Activated CD4-positive, alpha-beta T cell treated with anti-CD3 and anti-CD28 coated beads, Interleukin-2, amount 10 ng/mL, durations not matched to agents 7 days and 5 days (primary cell): ENCODE measurements at regions not wholly inside any gene's neighbourhood (a gene's known extent, or its start where the extent isn't known, plus 50 kb on each side); places are given as distances from the start of the nearest gene placed in this dataset.
"Not testable (repeated sequence)": the region's sequence is repeated elsewhere in the genome, so short reads cannot be mapped to it uniquely, and the experiment has no call there.

Experiments used
- CTCF ChIA-PET: fragments of 350-600 bp; sonication (Branson Sonifier 250); formaldehyde crosslinking; loops from one replicate; lab custom pipeline; 2021; ENCODE audit warnings: antibody characterized with exemption; lab: Charles Lee
- POLR2A ChIA-PET: fragments of 350-600 bp; sonication (Branson Sonifier 250); formaldehyde crosslinking; loops from one replicate; lab custom pipeline; 2021; ENCODE audit warnings: antibody characterized with exemption; lab: Charles Lee
- DNase-seq: peaks from one replicate; pipeline ENCODE4 v3.0.0-alpha.2; 2020
- H3K27ac Mint-ChIP-seq: one replicate; pipeline ENCODE4 v1.8.0; 2021; ENCODE audit warnings: mild to moderate bottlenecking, moderate library complexity, mixed read lengths
- H3K27me3 Mint-ChIP-seq: one replicate; pipeline ENCODE4 v1.8.0; 2021; ENCODE audit warnings: mixed read lengths
- H3K36me3 Mint-ChIP-seq: one replicate; pipeline ENCODE4 v1.8.0; 2021; ENCODE audit warnings: low read depth, mixed read lengths
- H3K4me1 Mint-ChIP-seq: one replicate; pipeline ENCODE4 v1.8.0; 2021; ENCODE audit warnings: mixed read lengths
- H3K4me3 Mint-ChIP-seq: one replicate; pipeline ENCODE4 v1.8.0; 2021; ENCODE audit warnings: mild to moderate bottlenecking, moderate library complexity, mixed read lengths
- H3K9me3 Mint-ChIP-seq: one replicate; pipeline ENCODE4 v1.8.0; 2021; ENCODE audit warnings: mixed read lengths

DNA sequence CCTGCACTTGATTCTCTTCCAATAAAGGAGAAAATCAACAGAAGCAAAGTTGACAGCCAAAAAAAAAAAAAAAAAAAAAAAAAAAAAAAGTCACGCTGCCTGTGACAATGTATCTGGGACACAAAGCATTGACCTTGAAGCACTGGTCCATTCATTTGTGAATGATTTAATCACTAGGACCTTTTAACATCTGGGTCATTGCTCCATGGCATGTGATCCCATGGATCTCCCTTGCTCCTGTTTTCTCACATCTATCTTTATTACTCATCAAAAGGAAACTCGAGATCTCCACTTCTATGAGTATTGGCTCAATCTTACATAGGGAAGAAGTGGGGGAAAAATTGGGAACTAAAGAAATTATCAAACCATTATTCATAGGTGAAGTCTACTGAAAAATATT lies 89.6 kb upstream of the SMIM30 start:
- ChIA-PET POLR2A (no interaction called here), CTCF (no interaction called here)
- no peak overlapping the region for H3K4me3 Mint-ChIP-seq
- DNase-seq, result no peak
- H3K27me3 Mint-ChIP-seq, result no peaks in the 10 kb centered on the region
- H3K9me3 Mint-ChIP-seq, result no peaks in the 10 kb centered on the region
- H3K36me3 Mint-ChIP-seq, result no peaks in the 10 kb centered on the region
- H3K27ac Mint-ChIP-seq, result no peak overlapping the region
- H3K4me1 Mint-ChIP-seq, result no peaks in the 10 kb centered on the region

DNA sequence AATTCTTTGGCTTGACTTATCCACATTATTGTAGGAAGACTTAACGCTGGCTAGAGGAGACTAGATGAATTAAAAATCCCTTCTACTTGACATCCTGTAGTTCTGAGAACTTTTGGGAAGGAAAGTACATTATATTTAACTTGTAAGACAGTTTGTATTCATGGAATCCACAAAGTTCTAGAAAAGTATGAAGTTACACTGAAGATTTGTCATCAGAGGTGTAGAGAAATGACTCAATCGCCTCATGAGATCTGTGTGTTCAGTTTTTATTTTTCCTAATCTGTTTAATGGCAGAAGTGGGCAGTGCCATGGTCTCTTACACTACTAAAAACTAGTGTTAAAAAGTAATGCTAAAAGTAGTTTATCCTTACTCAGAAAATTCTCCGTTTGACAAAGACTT lies 89.1 kb upstream of the SMIM30 start:
- Mint-ChIP-seq H3K4me1 (no peaks in the 10 kb centered on the region), H3K27me3 (no peaks in the 10 kb centered on the region), H3K9me3 (no peaks in the 10 kb centered on the region), H3K4me3 (no peak overlapping the region), H3K27ac (no peak overlapping the region), H3K36me3 (no peaks in the 10 kb centered on the region)
- ChIA-PET CTCF (no interaction called here), POLR2A (no interaction called here)
- DNase-seq, result no peak

GRCh38 chr7:113204415-113204814 lies 86.1 kb upstream of the SMIM30 start:
- Mint-ChIP-seq H3K4me1 (no peaks in the 10 kb centered on the region), H3K27ac (no peak overlapping the region), H3K4me3 (no peak overlapping the region), H3K27me3 (no peaks in the 10 kb centered on the region), H3K36me3 (no peaks in the 10 kb centered on the region), H3K9me3 (no peaks in the 10 kb centered on the region)
- ChIA-PET CTCF (no interaction called here), POLR2A (no interaction called here)
- no peak for DNase-seq

DNA sequence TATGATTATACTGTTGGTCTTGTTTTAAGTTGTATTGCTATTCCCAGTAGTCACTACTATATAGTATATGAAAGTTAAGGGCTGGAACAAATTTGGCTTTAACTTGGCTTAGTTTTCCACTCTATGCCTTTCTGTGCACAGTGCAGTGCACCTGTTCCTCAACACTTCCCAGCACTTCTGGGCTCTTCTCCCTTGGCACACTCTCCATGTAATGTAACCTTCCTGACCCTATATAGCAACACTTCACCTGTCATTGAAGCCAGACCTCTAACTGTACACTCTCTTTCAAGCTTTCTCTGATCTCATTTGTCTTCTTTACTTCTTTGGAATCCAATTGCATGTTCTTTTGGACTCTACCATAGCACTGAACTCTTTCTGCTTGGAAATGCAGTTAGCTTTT lies 83.9 kb upstream of the SMIM30 start:
- Mint-ChIP-seq H3K4me1 (no peaks in the 10 kb centered on the region), H3K27ac (no peak overlapping the region), H3K27me3 (no peaks in the 10 kb centered on the region), H3K36me3 (no peaks in the 10 kb centered on the region), H3K9me3 (no peaks in the 10 kb centered on the region), H3K4me3 (no peak overlapping the region)
- CTCF ChIA-PET, result no interaction called here
- POLR2A ChIA-PET, result no interaction called here
- DNase-seq, result no peak

- H3K4me1 Mint-ChIP-seq, result no peaks in the 10 kb centered on the region
- H3K36me3 Mint-ChIP-seq, result no peaks in the 10 kb centered on the region
- POLR2A ChIA-PET, result no interaction called here
- CTCF ChIA-PET, result no interaction called here
- H3K27ac Mint-ChIP-seq, result no peak overlapping the region
- no peak overlapping the region for H3K4me3 Mint-ChIP-seq
- H3K27me3 Mint-ChIP-seq, result no peaks in the 10 kb centered on the region
- DNase-seq, result no peak
- H3K9me3 Mint-ChIP-seq, result no peaks in the 10 kb centered on the region
Observed at GRCh38 chr7:113200281-113200680, 81.9 kb upstream of the SMIM30 start.

- Mint-ChIP-seq H3K27me3 (no peaks in the 10 kb centered on the region), H3K4me3 (no peak overlapping the region), H3K9me3 (no peaks in the 10 kb centered on the region), H3K4me1 (no peaks in the 10 kb centered on the region), H3K27ac (no peak overlapping the region), H3K36me3 (no peaks in the 10 kb centered on the region)
- ChIA-PET POLR2A (no interaction called here), CTCF (no interaction called here)
- no peak for DNase-seq
Observed at GRCh38 chr7:113199841-113200240, 81.5 kb upstream of the SMIM30 start.

GRCh38 chr7:113199136-113199535 lies 80.8 kb upstream of the SMIM30 start:
- Mint-ChIP-seq H3K36me3 (no peaks in the 10 kb centered on the region), H3K27me3 (no peaks in the 10 kb centered on the region), H3K4me1 (no peaks in the 10 kb centered on the region), H3K4me3 (no peak overlapping the region), H3K27ac (no peak overlapping the region), H3K9me3 (no peaks in the 10 kb centered on the region)
- no peak for DNase-seq
- ChIA-PET POLR2A (no interaction called here), CTCF (no interaction called here)

GRCh38 chr7:113198226-113198625 lies 79.9 kb upstream of the SMIM30 start:
- ChIA-PET CTCF (no interaction called here), POLR2A (no interaction called here)
- Mint-ChIP-seq H3K4me1 (no peaks in the 10 kb centered on the region), H3K27ac (no peak overlapping the region), H3K27me3 (no peaks in the 10 kb centered on the region), H3K36me3 (no peaks in the 10 kb centered on the region), H3K9me3 (no peaks in the 10 kb centered on the region), H3K4me3 (no peak overlapping the region)
- no peak for DNase-seq

DNA sequence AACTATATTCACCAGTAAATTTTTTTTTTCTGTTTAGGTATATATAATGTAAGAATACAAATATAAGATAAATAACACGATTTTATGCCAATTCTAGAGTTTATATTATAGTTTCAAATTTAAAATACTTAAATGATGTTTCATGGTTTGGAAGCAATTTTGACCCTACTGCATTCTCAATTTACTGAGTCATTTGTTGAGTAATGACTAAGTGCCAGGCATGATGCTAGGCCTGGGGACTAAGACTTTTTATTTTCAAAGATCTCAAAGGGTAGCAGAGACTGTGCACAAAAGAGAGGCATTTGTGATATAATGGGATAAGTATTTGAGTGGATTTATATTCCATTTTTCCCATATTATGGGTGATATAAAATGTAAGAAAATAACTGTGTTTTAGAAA lies 78.9 kb upstream of the SMIM30 start:
- no peak for DNase-seq
- Mint-ChIP-seq H3K27me3 (no peaks in the 10 kb centered on the region), H3K36me3 (no peaks in the 10 kb centered on the region), H3K4me1 (no peaks in the 10 kb centered on the region), H3K9me3 (no peaks in the 10 kb centered on the region), H3K27ac (no peak overlapping the region), H3K4me3 (no peak overlapping the region)
- ChIA-PET CTCF (no interaction called here), POLR2A (no interaction called here)

GRCh38 chr7:113188396-113188795 lies 70.0 kb upstream of the SMIM30 start:
- no peaks in the 10 kb centered on the region for H3K4me1 Mint-ChIP-seq
- H3K36me3 Mint-ChIP-seq, result no peaks in the 10 kb centered on the region
- H3K4me3 Mint-ChIP-seq, result no peak overlapping the region
- H3K27me3 Mint-ChIP-seq, result no peaks in the 10 kb centered on the region
- H3K9me3 Mint-ChIP-seq, result no peaks in the 10 kb centered on the region
- POLR2A ChIA-PET, result no interaction called here
- DNase-seq, result no peak
- no peak overlapping the region for H3K27ac Mint-ChIP-seq
- CTCF ChIA-PET, result no interaction called here

DNA sequence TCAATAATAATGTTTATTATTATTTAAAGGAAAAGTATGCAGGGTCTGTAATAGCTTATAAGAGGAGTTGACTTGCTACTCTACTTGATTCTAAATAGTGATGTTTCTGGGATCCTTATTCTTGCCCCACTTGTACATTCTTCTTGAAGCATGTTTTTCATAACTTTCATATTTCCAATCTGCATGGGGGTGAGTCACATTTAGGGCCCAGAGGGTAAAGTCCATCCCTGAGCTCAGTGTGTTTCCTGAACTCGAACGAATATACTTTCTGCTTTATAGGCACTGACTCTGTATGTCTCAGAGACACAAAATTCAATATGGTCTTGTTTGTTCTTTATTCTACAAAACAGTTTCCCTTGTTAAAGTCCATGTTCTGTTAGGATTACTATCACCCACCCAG lies 61.0 kb upstream of the SMIM30 start:
- no peaks in the 10 kb centered on the region for H3K9me3 Mint-ChIP-seq
- POLR2A ChIA-PET, result no interaction called here
- H3K4me1 Mint-ChIP-seq, result no peaks in the 10 kb centered on the region
- peaks cover 3% of the 10 kb centered on the region for H3K27me3 Mint-ChIP-seq
- CTCF ChIA-PET, result no interaction called here
- H3K27ac Mint-ChIP-seq, result no peak overlapping the region
- DNase-seq, result no peak
- no peaks in the 10 kb centered on the region for H3K36me3 Mint-ChIP-seq
- H3K4me3 Mint-ChIP-seq, result no peak overlapping the region

DNA sequence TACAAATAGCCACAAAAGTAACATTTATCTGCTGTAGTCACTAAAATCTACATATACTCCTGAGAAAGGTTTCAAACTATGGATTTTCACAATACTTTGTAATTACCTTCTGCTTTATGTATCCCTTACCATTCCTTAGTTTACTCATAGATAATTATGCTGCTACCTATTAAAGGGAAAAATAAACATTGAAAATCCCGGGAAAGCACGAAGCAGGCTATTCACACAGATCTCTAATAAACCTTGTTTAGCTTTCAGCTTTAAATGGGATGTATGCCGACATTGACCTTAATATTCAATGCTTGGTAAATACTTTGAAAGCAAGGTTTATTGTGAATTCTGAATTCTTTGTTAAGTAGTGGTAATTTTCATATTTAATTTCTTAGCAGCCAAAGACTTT lies 58.5 kb upstream of the SMIM30 start:
- H3K27me3 Mint-ChIP-seq, result no peaks in the 10 kb centered on the region
- ChIA-PET POLR2A (no interaction called here), CTCF (no interaction called here)
- H3K36me3 Mint-ChIP-seq, result no peaks in the 10 kb centered on the region
- H3K27ac Mint-ChIP-seq, result no peak overlapping the region
- no peak for DNase-seq
- no peak overlapping the region for H3K4me3 Mint-ChIP-seq
- no peaks in the 10 kb centered on the region for H3K9me3 Mint-ChIP-seq
- no peaks in the 10 kb centered on the region for H3K4me1 Mint-ChIP-seq

- CTCF ChIA-PET, DNase-seq, H3K9me3 Mint-ChIP-seq, H3K27me3 Mint-ChIP-seq, H3K4me1 Mint-ChIP-seq, H3K4me3 Mint-ChIP-seq, H3K27ac Mint-ChIP-seq, H3K36me3 Mint-ChIP-seq, POLR2A ChIA-PET: not testable (repeated sequence)
Observed at GRCh38 chr7:113176180-113176579, 57.8 kb upstream of the SMIM30 start.

DNA sequence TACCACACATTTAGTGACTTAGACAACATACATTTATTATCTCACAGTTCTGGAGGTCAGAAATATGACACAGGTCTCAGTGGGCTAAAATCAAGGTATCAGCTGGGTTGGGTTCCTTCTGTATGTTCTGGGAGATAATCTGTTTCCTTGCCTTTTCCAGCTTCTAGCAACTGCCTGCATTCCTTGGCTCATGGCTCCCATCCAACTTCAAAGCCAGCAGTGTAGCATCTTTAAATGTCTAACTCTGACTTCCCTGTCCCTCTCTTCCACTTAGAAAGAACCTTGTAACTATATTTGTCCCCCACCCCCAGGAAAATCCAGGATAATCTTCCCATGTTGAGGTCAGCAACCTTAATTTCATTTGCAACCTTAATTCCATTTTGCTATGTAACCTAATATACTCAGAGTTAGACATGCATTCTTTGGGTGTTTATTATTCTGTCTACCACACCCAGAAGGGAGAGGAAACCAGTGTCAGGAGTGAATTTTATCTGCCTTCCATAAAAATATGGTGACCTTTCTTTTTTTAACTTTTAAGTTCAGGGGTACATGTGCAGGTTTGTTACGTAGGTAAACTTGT lies 57.3 kb upstream of the SMIM30 start:
- POLR2A ChIA-PET, result no interaction called here
- Mint-ChIP-seq H3K36me3 (no peaks in the 10 kb centered on the region), H3K27ac (no peak overlapping the region), H3K4me1 (no peaks in the 10 kb centered on the region), H3K9me3 (no peaks in the 10 kb centered on the region), H3K27me3 (no peaks in the 10 kb centered on the region), H3K4me3 (no peak overlapping the region)
- no peak for DNase-seq
- CTCF ChIA-PET, result no interaction called here
